ENCODE measurements at regions not wholly inside any gene's neighbourhood (a gene's known extent, or its start where the extent isn't known, plus 50 kb on each side); places are given as distances from the start of the nearest gene placed in this dataset.

- TF ChIP-seq, protein P1, sequence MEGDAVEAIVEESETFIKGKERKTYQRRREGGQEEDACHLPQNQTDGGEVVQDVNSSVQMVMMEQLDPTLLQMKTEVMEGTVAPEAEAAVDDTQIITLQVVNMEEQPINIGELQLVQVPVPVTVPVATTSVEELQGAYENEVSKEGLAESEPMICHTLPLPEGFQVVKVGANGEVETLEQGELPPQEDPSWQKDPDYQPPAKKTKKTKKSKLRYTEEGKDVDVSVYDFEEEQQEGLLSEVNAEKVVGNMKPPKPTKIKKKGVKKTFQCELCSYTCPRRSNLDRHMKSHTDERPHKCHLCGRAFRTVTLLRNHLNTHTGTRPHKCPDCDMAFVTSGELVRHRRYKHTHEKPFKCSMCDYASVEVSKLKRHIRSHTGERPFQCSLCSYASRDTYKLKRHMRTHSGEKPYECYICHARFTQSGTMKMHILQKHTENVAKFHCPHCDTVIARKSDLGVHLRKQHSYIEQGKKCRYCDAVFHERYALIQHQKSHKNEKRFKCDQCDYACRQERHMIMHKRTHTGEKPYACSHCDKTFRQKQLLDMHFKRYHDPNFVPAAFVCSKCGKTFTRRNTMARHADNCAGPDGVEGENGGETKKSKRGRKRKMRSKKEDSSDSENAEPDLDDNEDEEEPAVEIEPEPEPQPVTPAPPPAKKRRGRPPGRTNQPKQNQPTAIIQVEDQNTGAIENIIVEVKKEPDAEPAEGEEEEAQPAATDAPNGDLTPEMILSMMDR (IDR thresholded peaks at IDR 0.05), result no peak
- no peak for TF ChIP-seq POLR2A (IDR thresholded peaks at IDR 0.05)
These were observed 106.9 kb upstream of the ELMO1 start for GRCh38 chr7:37555528-37555927.

All from uterus (tissue), 2 donors.